Osteoblast (primary cell): ENCODE measurements at regions not wholly inside any gene's neighbourhood (a gene's known extent, or its start where the extent isn't known, plus 50 kb on each side); places are given as distances from the start of the nearest gene placed in this dataset.
A peak's percentile ranks its signal among the peaks of the same experiment; 100 is the strongest.
"Not testable (repeated sequence)": the region's sequence is repeated elsewhere in the genome, so short reads cannot be mapped to it uniquely, and the experiment has no call there.

Experiments
- DNase-seq: peaks from one replicate; pipeline ENCODE4 v3.0.0; 2011; ENCODE audit warnings: low spot score, mixed read lengths; ENCODE audit not compliant: insufficient read length; ENCODE audit errors: missing footprints
- H2AFZ ChIP-seq: 2 replicates; pipeline ENCODE4 v1.6.0; 2011; ENCODE audit warnings: mild to moderate bottlenecking, low read length
- H3K27ac ChIP-seq: 2 replicates; pipeline ENCODE4 v1.5.1; 2011; ENCODE audit warnings: mild to moderate bottlenecking, low read depth, low read length, moderate library complexity
- H3K27me3 ChIP-seq: 2 replicates; pipeline ENCODE4 v1.6.0; 2012; ENCODE audit warnings: mild to moderate bottlenecking, control low read depth, inconsistent platforms, low read length, moderate library complexity; ENCODE audit not compliant: insufficient read depth
- H3K36me3 ChIP-seq: 2 replicates; pipeline ENCODE4 v1.5.1; 2011; ENCODE audit warnings: mild to moderate bottlenecking, low read length, control low read depth, moderate library complexity; ENCODE audit not compliant: insufficient read depth
- H3K4me1 ChIP-seq: 2 replicates; pipeline ENCODE4 v1.5.1; 2011; ENCODE audit warnings: mild to moderate bottlenecking, low read length, control low read depth, moderate library complexity; ENCODE audit not compliant: insufficient read depth
- H3K4me2 ChIP-seq: 2 replicates; pipeline ENCODE4 v1.6.0; 2011; ENCODE audit warnings: mild to moderate bottlenecking, low read length; ENCODE audit not compliant: insufficient read depth
- H3K4me3 ChIP-seq: fragments of 200-600 bp; sonication (generic); 3 replicates; pipeline ENCODE4 v1.5.1; 2012; ENCODE audit warnings: mild to moderate bottlenecking, low read length, inconsistent platforms; ENCODE audit not compliant: insufficient read depth
- H3K79me2 ChIP-seq: 2 replicates; pipeline ENCODE4 v1.6.0; 2012; ENCODE audit warnings: mild to moderate bottlenecking, low read length, control low read depth, inconsistent platforms; ENCODE audit not compliant: insufficient read depth
- H3K9me3 ChIP-seq: 2 replicates; pipeline ENCODE4 v1.5.1; 2011; ENCODE audit warnings: low read depth, low read length, control low read depth
- H4K20me1 ChIP-seq: 2 replicates; pipeline ENCODE4 v1.6.0; 2012; ENCODE audit warnings: mild to moderate bottlenecking, low read length, control low read depth; ENCODE audit not compliant: insufficient read depth

DNA sequence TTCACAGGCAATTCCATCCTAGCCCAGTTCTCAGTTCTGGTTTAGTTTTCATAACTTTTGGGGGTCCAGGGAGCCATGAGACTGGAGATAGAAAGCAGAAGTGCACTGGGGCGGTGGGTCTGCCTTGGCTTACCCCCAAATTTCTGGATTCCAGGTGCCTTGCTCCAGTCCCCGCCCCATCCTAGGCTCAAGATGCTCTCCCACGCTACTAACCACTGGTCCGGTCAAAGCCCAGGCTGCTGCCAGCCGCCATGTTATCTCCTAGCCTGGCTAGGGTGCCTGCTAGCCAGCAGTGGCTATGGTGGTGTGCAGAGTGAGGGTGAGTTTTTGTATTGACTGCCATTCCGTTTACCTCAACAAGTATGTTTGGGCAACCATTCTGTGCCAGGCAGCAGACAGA, 107.6 kb upstream of the FOXD4L5 start:
- H3K27me3 ChIP-seq, H3K4me3 ChIP-seq, H3K27ac ChIP-seq, H3K9me3 ChIP-seq, H4K20me1 ChIP-seq, H3K36me3 ChIP-seq, H2AFZ ChIP-seq, DNase-seq, H3K79me2 ChIP-seq, H3K4me2 ChIP-seq, H3K4me1 ChIP-seq: not testable (repeated sequence)

GRCh38 chr9:65389710-65390109, 104.7 kb upstream of the FOXD4L5 start:
- H3K27me3 ChIP-seq, H3K79me2 ChIP-seq, H3K36me3 ChIP-seq, DNase-seq, H3K4me3 ChIP-seq, H2AFZ ChIP-seq, H3K27ac ChIP-seq, H3K4me2 ChIP-seq, H3K9me3 ChIP-seq, H4K20me1 ChIP-seq, H3K4me1 ChIP-seq: not testable (repeated sequence)

DNA sequence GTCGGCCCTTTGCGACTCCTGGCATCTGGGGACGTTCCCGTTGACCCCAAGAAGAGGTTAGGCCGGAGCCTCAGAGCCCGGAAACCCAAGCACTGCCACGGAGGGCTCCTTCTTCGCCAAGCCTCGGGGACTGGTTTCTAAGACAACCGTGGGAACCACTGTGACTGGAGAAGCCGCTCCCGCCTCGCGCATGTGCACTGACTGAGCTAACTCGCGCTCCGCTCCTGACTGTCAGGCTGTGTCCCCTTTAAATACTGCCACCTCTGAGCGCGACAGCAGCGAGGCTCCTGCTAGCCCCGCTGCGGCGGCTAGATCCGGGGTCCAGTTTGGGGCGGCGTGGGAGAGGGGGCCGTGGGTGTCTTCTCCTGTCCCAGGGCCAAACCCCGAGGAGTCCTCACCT, 104.2 kb upstream of the FOXD4L5 start:
- H4K20me1 ChIP-seq = not testable (repeated sequence)

GRCh38 chr9:65386699-65387098, 101.7 kb upstream of the FOXD4L5 start:
- H3K4me1 ChIP-seq, DNase-seq, H3K9me3 ChIP-seq, H3K27me3 ChIP-seq, H3K36me3 ChIP-seq, H4K20me1 ChIP-seq, H3K27ac ChIP-seq, H2AFZ ChIP-seq, H3K79me2 ChIP-seq, H3K4me2 ChIP-seq: not testable (repeated sequence)
- H3K4me3 ChIP-seq = peak overlapping the region; percentile 47

More for the DNA sequence above, 104.2 kb upstream of the FOXD4L5 start:
- not testable (repeated sequence) for H3K9me3 ChIP-seq, H3K79me2 ChIP-seq, H3K4me2 ChIP-seq, H3K27me3 ChIP-seq, DNase-seq, H3K4me3 ChIP-seq, H3K27ac ChIP-seq, H2AFZ ChIP-seq, H3K36me3 ChIP-seq, H3K4me1 ChIP-seq

GRCh38 chr9:65386191-65386590, 101.2 kb upstream of the FOXD4L5 start:
- not testable (repeated sequence) for H2AFZ ChIP-seq, H3K9me3 ChIP-seq, H3K4me3 ChIP-seq, H4K20me1 ChIP-seq, H3K4me1 ChIP-seq, H3K27ac ChIP-seq, H3K79me2 ChIP-seq, DNase-seq, H3K4me2 ChIP-seq, H3K27me3 ChIP-seq, H3K36me3 ChIP-seq

GRCh38 chr9:65385655-65386024, 100.6 kb upstream of the FOXD4L5 start:
- not testable (repeated sequence) for H3K36me3 ChIP-seq, H3K27ac ChIP-seq, H3K27me3 ChIP-seq, H3K4me3 ChIP-seq, H2AFZ ChIP-seq, H3K4me1 ChIP-seq, DNase-seq, H3K9me3 ChIP-seq, H3K79me2 ChIP-seq, H4K20me1 ChIP-seq, H3K4me2 ChIP-seq

DNA sequence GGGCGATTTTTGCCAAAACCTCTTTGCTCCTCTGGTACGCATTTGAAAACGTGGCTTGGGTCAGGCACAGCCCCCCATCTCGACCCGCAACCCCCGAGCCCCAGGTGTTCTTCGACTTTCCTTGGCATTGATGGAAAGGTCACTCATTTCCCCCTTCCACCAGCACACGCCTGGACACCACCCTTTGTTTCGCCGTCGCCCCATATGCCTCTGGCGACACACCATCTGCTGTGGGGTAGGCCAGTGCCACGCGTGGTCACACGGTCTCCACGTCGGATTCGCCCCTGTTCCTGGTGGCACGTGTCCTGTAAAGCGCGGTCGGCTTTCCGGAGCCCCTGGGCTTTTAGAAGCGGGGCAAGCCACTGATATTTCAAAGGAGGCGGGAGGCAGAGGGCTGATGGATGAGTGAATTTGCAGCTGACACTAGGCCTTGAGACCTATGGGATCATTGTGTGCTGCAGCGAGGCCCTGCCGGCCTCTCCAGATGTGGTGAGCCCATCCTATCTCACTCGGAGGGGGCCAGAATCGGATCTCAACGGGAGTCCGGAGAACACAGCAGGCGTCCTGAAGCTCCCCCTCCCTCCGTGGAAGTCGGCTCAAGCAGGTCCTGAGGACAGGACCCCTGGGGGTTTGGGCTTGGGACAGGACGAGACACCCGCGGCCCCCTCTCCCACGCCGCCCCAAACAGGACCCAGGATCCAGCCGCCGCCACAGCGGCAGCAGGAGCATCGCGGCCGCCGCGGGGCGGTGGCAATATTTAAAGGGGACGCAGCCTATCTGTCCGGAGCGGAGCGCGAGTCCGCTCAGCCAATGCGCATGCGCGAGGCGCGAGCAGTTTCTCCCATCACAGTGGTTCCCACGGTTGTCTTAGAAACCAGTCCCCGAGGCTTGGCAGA, 100.0 kb upstream of the FOXD4L5 start:
- not testable (repeated sequence) for H3K4me2 ChIP-seq, H3K4me3 ChIP-seq, H3K9me3 ChIP-seq, H3K36me3 ChIP-seq, DNase-seq, H3K79me2 ChIP-seq, H3K4me1 ChIP-seq, H4K20me1 ChIP-seq, H3K27me3 ChIP-seq, H2AFZ ChIP-seq, H3K27ac ChIP-seq

GRCh38 chr9:65384066-65384465, 99.1 kb upstream of the FOXD4L5 start:
- H3K4me2 ChIP-seq, DNase-seq, H3K9me3 ChIP-seq, H3K36me3 ChIP-seq, H3K4me1 ChIP-seq, H3K79me2 ChIP-seq, H3K27me3 ChIP-seq, H3K27ac ChIP-seq, H2AFZ ChIP-seq, H3K4me3 ChIP-seq, H4K20me1 ChIP-seq: not testable (repeated sequence)

- H3K79me2 ChIP-seq, H3K4me2 ChIP-seq, H2AFZ ChIP-seq, H3K27ac ChIP-seq, DNase-seq, H4K20me1 ChIP-seq, H3K36me3 ChIP-seq, H3K4me3 ChIP-seq, H3K4me1 ChIP-seq, H3K9me3 ChIP-seq, H3K27me3 ChIP-seq: not testable (repeated sequence)
Observed at GRCh38 chr9:65383646-65384045, 98.6 kb upstream of the FOXD4L5 start.
